Endothelial cell of umbilical vein (primary cell): ENCODE measurements at regions not wholly inside any gene's neighbourhood (a gene's known extent, or its start where the extent isn't known, plus 50 kb on each side); places are given as distances from the start of the nearest gene placed in this dataset.

Experiments used
- EZH2 ChIP-seq: IDR thresholded peaks from 2 replicates; pipeline ENCODE4 v1.6.1; 2012; ENCODE audit warnings: borderline replicate concordance, low read depth, mild to moderate bottlenecking, moderate library complexity, low read length, inconsistent platforms; ENCODE audit not compliant: severe bottlenecking
- FOS ChIP-seq: IDR thresholded peaks from 2 replicates; pipeline ENCODE4 v1.6.1; 2011; ENCODE audit warnings: mild to moderate bottlenecking, low read length, moderate library complexity, borderline replicate concordance; ENCODE audit not compliant: insufficient read depth
- GATA2 ChIP-seq: IDR thresholded peaks from 2 replicates; pipeline ENCODE4 v1.7.0; 2011; ENCODE audit warnings: low read depth, mild to moderate bottlenecking, moderate library complexity, mixed read lengths, low read length; ENCODE audit not compliant: insufficient read length, insufficient read depth
- JUN ChIP-seq: IDR thresholded peaks from 2 replicates; pipeline ENCODE4 v1.6.1; 2011; ENCODE audit warnings: borderline replicate concordance, low read depth; ENCODE audit not compliant: insufficient read length, insufficient read depth
- MYC ChIP-seq: IDR thresholded peaks from one replicate; pipeline ENCODE4 v1.6.1; 2011; ENCODE audit warnings: mild to moderate bottlenecking, low read depth, low read length
- POLR2A ChIP-seq: IDR thresholded peaks from 2 replicates; pipeline ENCODE4 v1.6.1; 2012; ENCODE audit warnings: low read depth, mild to moderate bottlenecking, control low read depth, low read length
- POLR2AphosphoS5 ChIP-seq: IDR thresholded peaks from 2 replicates; pipeline ENCODE4 v1.6.1; 2012; ENCODE audit warnings: low read depth, mild to moderate bottlenecking, control low read depth, low read length, moderate library complexity; ENCODE audit not compliant: insufficient read depth
- TF ChIP-seq, protein P1 (sequence below), 2 donors: IDR thresholded peaks; 1 replicate in 1 of 2; 2 replicates in 1 of 2; pipeline ENCODE4 v1.5.1; 2011; ENCODE audit warnings: low read length in 2 of 2, mild to moderate bottlenecking in 2 of 2, moderate library complexity in 2 of 2, control low read depth in 1 of 2, inconsistent platforms in 1 of 2, low read depth in 1 of 2; ENCODE audit not compliant: insufficient read depth in 1 of 2; ENCODE audit errors: extremely low read depth in 1 of 2
- TF ChIP-seq, protein P2 (sequence below): IDR thresholded peaks from 2 replicates; pipeline ENCODE4 v1.6.1; 2011; ENCODE audit not compliant: insufficient read depth, insufficient read length

GRCh38 chr12:68559246-68559645 lies 51.5 kb upstream of the RAP1B start:
- TF ChIP-seq POLR2A, result no peak
- peak; percentile 59 for TF ChIP-seq FOS
- TF ChIP-seq, protein P1, sequence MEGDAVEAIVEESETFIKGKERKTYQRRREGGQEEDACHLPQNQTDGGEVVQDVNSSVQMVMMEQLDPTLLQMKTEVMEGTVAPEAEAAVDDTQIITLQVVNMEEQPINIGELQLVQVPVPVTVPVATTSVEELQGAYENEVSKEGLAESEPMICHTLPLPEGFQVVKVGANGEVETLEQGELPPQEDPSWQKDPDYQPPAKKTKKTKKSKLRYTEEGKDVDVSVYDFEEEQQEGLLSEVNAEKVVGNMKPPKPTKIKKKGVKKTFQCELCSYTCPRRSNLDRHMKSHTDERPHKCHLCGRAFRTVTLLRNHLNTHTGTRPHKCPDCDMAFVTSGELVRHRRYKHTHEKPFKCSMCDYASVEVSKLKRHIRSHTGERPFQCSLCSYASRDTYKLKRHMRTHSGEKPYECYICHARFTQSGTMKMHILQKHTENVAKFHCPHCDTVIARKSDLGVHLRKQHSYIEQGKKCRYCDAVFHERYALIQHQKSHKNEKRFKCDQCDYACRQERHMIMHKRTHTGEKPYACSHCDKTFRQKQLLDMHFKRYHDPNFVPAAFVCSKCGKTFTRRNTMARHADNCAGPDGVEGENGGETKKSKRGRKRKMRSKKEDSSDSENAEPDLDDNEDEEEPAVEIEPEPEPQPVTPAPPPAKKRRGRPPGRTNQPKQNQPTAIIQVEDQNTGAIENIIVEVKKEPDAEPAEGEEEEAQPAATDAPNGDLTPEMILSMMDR (IDR thresholded peaks at IDR 0.05; ENCODE audit: extremely low read depth in 1 of 2, insufficient read depth in 1 of 2, low read depth in 1 of 2, low read length in 2 of 2), result no peak
- no peak for TF ChIP-seq POLR2AphosphoS5
- TF ChIP-seq MYC, result no peak
- TF ChIP-seq, protein P2, sequence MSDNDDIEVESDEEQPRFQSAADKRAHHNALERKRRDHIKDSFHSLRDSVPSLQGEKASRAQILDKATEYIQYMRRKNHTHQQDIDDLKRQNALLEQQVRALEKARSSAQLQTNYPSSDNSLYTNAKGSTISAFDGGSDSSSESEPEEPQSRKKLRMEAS, result no peak
- TF ChIP-seq EZH2, result no peak
- peak; percentile 58 for TF ChIP-seq JUN
- no peak for TF ChIP-seq GATA2
